A549 (cell line): ENCODE measurements at regions not wholly inside any gene's neighbourhood (a gene's known extent, or its start where the extent isn't known, plus 50 kb on each side); places are given as distances from the start of the nearest gene placed in this dataset.

Source experiments
- ATAC-seq, 2 experiments: fragments of 200-7000 bp in 1 of 2; fragments of >200 bp in 1 of 2; cut with Nextera tagmentation in 1 of 2; cut with Tn5 transposase in 1 of 2; 3 replicates each; pipeline versions ENCODE4 v1.8.0 to v1.9.1; 2018 to 2020; ENCODE audit warnings: mild to moderate bottlenecking in 1 of 2, moderate library complexity in 1 of 2
- CTCF ChIA-PET: fragments of 300-600 bp; sonication (Branson Sonifier 250); formaldehyde crosslinking; extraction: SDS; loops from one replicate; lab custom pipeline; 2021; ENCODE audit warnings: antibody characterized with exemption, inconsistent platforms; lab: Yijun Ruan, JAX
- POLR2A ChIA-PET: fragments of 350-600 bp; formaldehyde crosslinking; extraction: SDS; loops from one replicate; lab custom pipeline; 2021; ENCODE audit warnings: antibody characterized with exemption, inconsistent platforms; lab: Yijun Ruan, JAX
- DNase-seq, 2 experiments: peaks; one replicate each; pipeline versions ENCODE4 v3.0.0 to v3.0.0-alpha.2; 2011 to 2016; ENCODE audit warnings: low read depth in 1 of 2, low spot score in 1 of 2
- FAIRE-seq: peaks from 2 replicates; lab custom pipeline; 2011; peaks lifted over from hg19 to GRCh38; lab: Jason Lieb, UNC
- H3K27ac ChIP-seq, 2 experiments: fragments of >200 bp; sonication (Bioruptor Twin); formaldehyde crosslinking; 3 replicates each; pipeline ENCODE4 v1.5.1; 2016 to 2017
- H3K4me1 ChIP-seq: fragments of >200 bp; sonication (Bioruptor Twin); formaldehyde crosslinking; 3 replicates; pipeline ENCODE4 v1.6.1; 2016
- H3K4me2 ChIP-seq: fragments of >200 bp; sonication (Bioruptor Twin); formaldehyde crosslinking; 3 replicates; pipeline ENCODE4 v1.6.1; 2016
- H3K4me3 ChIP-seq: fragments of >200 bp; sonication (Bioruptor Twin); formaldehyde crosslinking; 3 replicates; pipeline ENCODE4 v1.5.1; 2016
- H3K9me3 ChIP-seq: fragments of >200 bp; sonication (Bioruptor Twin); formaldehyde crosslinking; 3 replicates; pipeline ENCODE4 v1.6.1; 2016
- BHLHE40 ChIP-seq: IDR thresholded peaks from 2 replicates; pipeline ENCODE4 v1.6.1; 2012; ENCODE audit warnings: low read depth, low read length, inconsistent platforms
- CHD2 ChIP-seq: fragments of 150-350 bp; IDR thresholded peaks from 2 replicates; pipeline ENCODE4 v1.6.1; 2014; ENCODE audit warnings: low read length; ENCODE audit not compliant: partially characterized antibody
- CHD4 ChIP-seq: fragments of 200-600 bp; sonication (generic); IDR thresholded peaks from 2 replicates; pipeline ENCODE4 v1.6.1; 2016; ENCODE audit warnings: antibody characterized with exemption, mild to moderate bottlenecking, borderline replicate concordance
- EHF ChIP-seq: fragments of 250-450 bp; sonication (Bioruptor Pico); IDR thresholded peaks from 2 replicates; pipeline ENCODE4 v1.5.0; 2020; ENCODE audit warnings: mild to moderate bottlenecking
- EHMT2 ChIP-seq: fragments of 200-600 bp; sonication (generic); IDR thresholded peaks from 2 replicates; pipeline ENCODE4 v1.6.1; 2016; ENCODE audit warnings: antibody characterized with exemption, low read depth, mild to moderate bottlenecking, moderate library complexity
- ESRRA ChIP-seq: fragments of 150-350 bp; IDR thresholded peaks from 2 replicates; pipeline ENCODE4 v1.6.1; 2014; ENCODE audit warnings: mild to moderate bottlenecking, low read length, borderline replicate concordance
- HDAC2 ChIP-seq: fragments of 200-600 bp; sonication (generic); IDR thresholded peaks from 2 replicates; pipeline ENCODE4 v1.6.1; 2016
- HOXB13 ChIP-seq: fragments of 250-450 bp; sonication (Bioruptor Pico); IDR thresholded peaks from 2 replicates; pipeline ENCODE4 v1.5.0; 2020; ENCODE audit warnings: low read depth, mild to moderate bottlenecking, moderate library complexity
- JUN ChIP-seq, 2 experiments: fragments of >200 bp; sonication (Bioruptor Twin); formaldehyde crosslinking; IDR thresholded peaks; 2 replicates in 1 of 2; 3 replicates in 1 of 2; pipeline ENCODE4 v1.6.1; 2016 to 2017
- JUNB ChIP-seq: fragments of >200 bp; sonication (Bioruptor Twin); formaldehyde crosslinking; IDR thresholded peaks from 2 replicates; pipeline ENCODE4 v1.6.1; 2016
- KDM5A ChIP-seq: fragments of 200-600 bp; sonication (generic); IDR thresholded peaks from 2 replicates; pipeline ENCODE4 v1.6.1; 2016; ENCODE audit warnings: antibody characterized with exemption, mild to moderate bottlenecking
- MAFK ChIP-seq: fragments of 450-650 bp; IDR thresholded peaks from 2 replicates; pipeline ENCODE4 v1.6.1; 2014; ENCODE audit not compliant: partially characterized antibody
- MYC ChIP-seq: IDR thresholded peaks from 2 replicates; pipeline ENCODE4 v1.6.1; 2012; ENCODE audit warnings: mild to moderate bottlenecking, inconsistent platforms, low read length, improper control_type of control experiment, borderline replicate concordance
- NPAS2 ChIP-seq: fragments of 250-450 bp; sonication (Bioruptor Pico); IDR thresholded peaks from 2 replicates; pipeline ENCODE4 v1.8.0; 2022; ENCODE audit warnings: mild to moderate bottlenecking, moderate library complexity, borderline replicate concordance
- PHF8 ChIP-seq: fragments of 200-600 bp; sonication (generic); IDR thresholded peaks from 2 replicates; pipeline ENCODE4 v1.6.1; 2016; ENCODE audit warnings: low read depth, mild to moderate bottlenecking, antibody characterized with exemption, moderate library complexity, borderline replicate concordance
- RAD21 ChIP-seq, 2 experiments: fragments of >200 bp in 1 of 2; sonication (Bioruptor Twin) in 1 of 2; formaldehyde crosslinking in 1 of 2; IDR thresholded peaks in 1 of 2; conservative IDR thresholded peaks in 1 of 2; 2 replicates in 1 of 2; 3 replicates in 1 of 2; pipeline ENCODE4 v1.6.1; 2012 to 2018; ENCODE audit warnings: inconsistent platforms in 1 of 2
- RCOR1 ChIP-seq: fragments of 150-350 bp; IDR thresholded peaks from 2 replicates; pipeline ENCODE4 v1.6.1; 2014; ENCODE audit warnings: antibody characterized with exemption, low read length, low read depth
- RNF2 ChIP-seq: fragments of 200-600 bp; sonication (generic); IDR thresholded peaks from 2 replicates; pipeline ENCODE4 v1.6.1; 2016; ENCODE audit warnings: low read depth, mild to moderate bottlenecking, antibody characterized with exemption, moderate library complexity, borderline replicate concordance
- SREBF2 ChIP-seq: fragments of 450-650 bp; IDR thresholded peaks from 2 replicates; pipeline ENCODE4 v1.6.1; 2014; ENCODE audit warnings: mild to moderate bottlenecking, moderate library complexity
- ZC3H11A ChIP-seq: fragments of 450-650 bp; IDR thresholded peaks from 2 replicates; pipeline ENCODE4 v1.6.1; 2014; ENCODE audit warnings: antibody characterized with exemption, mild to moderate bottlenecking
- ZFP36 ChIP-seq: fragments of 450-650 bp; IDR thresholded peaks from 2 replicates; pipeline ENCODE4 v1.6.1; 2014; ENCODE audit warnings: borderline replicate concordance; ENCODE audit not compliant: partially characterized antibody
- ZSCAN20 ChIP-seq: fragments of 250-450 bp; sonication (Bioruptor Pico); IDR thresholded peaks from 2 replicates; pipeline ENCODE4 v1.8.0; 2022; ENCODE audit warnings: mild to moderate bottlenecking, moderate library complexity
- WGBS: methylation state at CpG from one replicate; pipeline ENCODE4 v1.1.6; 2017; ENCODE audit errors: missing lambda C conversion rate; 5-methylcytosine and 5-hydroxymethylcytosine counted together
- TF ChIP-seq, protein P1 (sequence below): IDR thresholded peaks from 2 replicates; pipeline ENCODE4 v1.6.1; 2012; ENCODE audit warnings: low read depth, borderline replicate concordance
- TF ChIP-seq, protein P2 (sequence below): fragments of 250-450 bp; sonication (Bioruptor Pico); IDR thresholded peaks from 2 replicates; pipeline ENCODE4 v1.5.0; 2020; ENCODE audit warnings: low read depth, mild to moderate bottlenecking, moderate library complexity
- TF ChIP-seq, protein P3 (sequence below): fragments of 150-350 bp; IDR thresholded peaks from 2 replicates; pipeline ENCODE4 v1.6.1; 2014; ENCODE audit warnings: low read depth, mild to moderate bottlenecking, low read length
- TF ChIP-seq, protein P4 (sequence below): fragments of 450-650 bp; IDR thresholded peaks from 2 replicates; pipeline ENCODE4 v1.6.1; 2014; ENCODE audit warnings: antibody characterized with exemption

DNA sequence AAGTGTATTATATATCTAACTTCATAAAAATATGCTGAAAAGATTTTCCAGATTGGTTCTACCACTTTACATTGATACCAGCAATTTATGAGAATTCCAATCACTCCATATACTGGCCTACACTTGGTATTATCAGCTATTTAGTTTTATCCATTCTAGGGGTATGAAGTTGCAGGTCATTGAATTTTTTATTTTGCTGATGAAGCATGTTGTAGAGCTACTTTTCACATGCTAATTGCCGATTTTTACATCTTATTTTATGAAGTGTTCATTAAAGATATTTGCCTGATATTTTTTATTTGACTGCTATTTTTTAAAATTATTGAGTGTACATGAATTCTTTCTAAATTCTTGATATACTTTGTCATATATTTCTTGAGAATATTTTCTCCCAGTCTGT, 542.1 kb downstream of the ADCYAP1 start:
- no peak overlapping the region for H3K4me2 ChIP-seq
- H3K9me3 ChIP-seq = no peaks in the 10 kb centered on the region
- H3K27ac ChIP-seq = no peak overlapping the region
- TF ChIP-seq, protein P1, sequence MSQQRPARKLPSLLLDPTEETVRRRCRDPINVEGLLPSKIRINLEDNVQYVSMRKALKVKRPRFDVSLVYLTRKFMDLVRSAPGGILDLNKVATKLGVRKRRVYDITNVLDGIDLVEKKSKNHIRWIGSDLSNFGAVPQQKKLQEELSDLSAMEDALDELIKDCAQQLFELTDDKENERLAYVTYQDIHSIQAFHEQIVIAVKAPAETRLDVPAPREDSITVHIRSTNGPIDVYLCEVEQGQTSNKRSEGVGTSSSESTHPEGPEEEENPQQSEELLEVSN = no peak
- TF ChIP-seq MAFK = peak; percentile 30
- POLR2A ChIA-PET = no interaction called here
- no peak for ATAC-seq
- DNase-seq = no peak
- H3K4me3 ChIP-seq = no peak overlapping the region
- CTCF ChIA-PET = no interaction called here
- no peaks in the 10 kb centered on the region for H3K4me1 ChIP-seq
- FAIRE-seq = no peak
- 0% methylated on average over 1 of the region's 1 CpG for WGBS

DNA sequence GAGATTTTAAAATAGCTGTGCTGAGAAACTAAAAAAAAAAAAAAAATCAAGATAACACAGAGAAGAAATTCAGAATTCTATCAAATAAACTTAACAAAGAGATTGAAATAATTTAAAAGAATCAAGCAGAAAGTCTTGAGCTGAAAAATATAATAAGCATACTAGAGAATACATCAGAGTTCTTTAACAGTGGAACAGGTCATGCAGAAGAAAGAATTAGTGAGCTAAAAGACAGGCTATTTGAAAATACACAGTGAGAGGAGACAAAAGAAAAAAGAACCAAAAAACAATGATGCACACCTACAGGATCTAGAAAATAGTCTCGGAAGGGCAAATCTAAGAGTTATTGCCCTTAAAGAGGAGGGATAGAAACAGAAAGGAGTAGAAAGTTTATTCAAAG, 548.1 kb downstream of the ADCYAP1 start:
- Histone ChIP-seq H3K4me3 (no peak overlapping the region), H3K27ac (no peak overlapping the region), H3K9me3 (no peaks in the 10 kb centered on the region), H3K4me2 (no peak overlapping the region), H3K4me1 (no peaks in the 10 kb centered on the region)
- POLR2A ChIA-PET = no interaction called here
- TF ChIP-seq EHMT2 = no peak
- TF ChIP-seq, protein P2, sequence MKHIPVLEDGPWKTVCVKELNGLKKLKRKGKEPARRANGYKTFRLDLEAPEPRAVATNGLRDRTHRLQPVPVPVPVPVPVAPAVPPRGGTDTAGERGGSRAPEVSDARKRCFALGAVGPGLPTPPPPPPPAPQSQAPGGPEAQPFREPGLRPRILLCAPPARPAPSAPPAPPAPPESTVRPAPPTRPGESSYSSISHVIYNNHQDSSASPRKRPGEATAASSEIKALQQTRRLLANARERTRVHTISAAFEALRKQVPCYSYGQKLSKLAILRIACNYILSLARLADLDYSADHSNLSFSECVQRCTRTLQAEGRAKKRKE (CRISPR knock-in tag) = no peak
- TF ChIP-seq ESRRA = no peak
- no peak for TF ChIP-seq MYC
- no peak for TF ChIP-seq SREBF2
- TF ChIP-seq RNF2 = no peak
- no peak for TF ChIP-seq ZFP36
- TF ChIP-seq ZSCAN20 (CRISPR knock-in tag) = no peak
- no peak for TF ChIP-seq HOXB13 (CRISPR knock-in tag)
- no peak for TF ChIP-seq RAD21 (conservative IDR thresholded peaks at IDR 0.05 in 1 of 2, IDR thresholded peaks at IDR 0.05 in 1 of 2)
- no peak for TF ChIP-seq EHF (CRISPR knock-in tag)
- no peak for TF ChIP-seq JUN (IDR thresholded peaks at IDR 0.05)
- TF ChIP-seq JUNB = no peak
- DNase-seq (no peak), ATAC-seq (no peak), FAIRE-seq (no peak)
- CTCF ChIA-PET = no interaction called here
- 0% methylated on average over 1 of the region's 1 CpG for WGBS

DNA sequence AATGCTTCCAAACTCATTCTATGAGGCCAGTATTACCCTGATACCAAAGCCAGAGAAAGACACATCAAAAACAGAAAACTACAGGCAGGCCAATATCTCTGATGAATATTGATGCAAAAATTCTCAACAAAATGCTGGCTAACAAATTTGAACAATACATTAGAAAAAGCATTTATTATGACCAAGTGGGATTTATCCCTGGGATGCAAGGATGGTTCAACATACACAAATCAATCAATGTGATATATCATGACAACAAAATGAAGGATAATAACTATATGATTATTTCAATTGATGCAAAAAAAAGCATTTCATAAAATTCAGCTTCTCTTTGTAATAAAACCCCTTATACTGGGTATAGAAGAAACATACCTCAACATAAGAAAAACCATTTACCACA, 550.9 kb downstream of the ADCYAP1 start:
- CTCF ChIA-PET = no interaction called here
- TF ChIP-seq, protein P3, sequence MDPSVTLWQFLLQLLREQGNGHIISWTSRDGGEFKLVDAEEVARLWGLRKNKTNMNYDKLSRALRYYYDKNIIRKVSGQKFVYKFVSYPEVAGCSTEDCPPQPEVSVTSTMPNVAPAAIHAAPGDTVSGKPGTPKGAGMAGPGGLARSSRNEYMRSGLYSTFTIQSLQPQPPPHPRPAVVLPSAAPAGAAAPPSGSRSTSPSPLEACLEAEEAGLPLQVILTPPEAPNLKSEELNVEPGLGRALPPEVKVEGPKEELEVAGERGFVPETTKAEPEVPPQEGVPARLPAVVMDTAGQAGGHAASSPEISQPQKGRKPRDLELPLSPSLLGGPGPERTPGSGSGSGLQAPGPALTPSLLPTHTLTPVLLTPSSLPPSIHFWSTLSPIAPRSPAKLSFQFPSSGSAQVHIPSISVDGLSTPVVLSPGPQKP = no peak
- no peak for TF ChIP-seq KDM5A
- TF ChIP-seq CHD4 = no peak
- no peak for TF ChIP-seq CHD2
- no peak for TF ChIP-seq SREBF2
- TF ChIP-seq JUN (IDR thresholded peaks at IDR 0.05) = no peak
- TF ChIP-seq ZC3H11A = no peak
- TF ChIP-seq NPAS2 (CRISPR knock-in tag) = no peak
- TF ChIP-seq RCOR1 = no peak
- TF ChIP-seq, protein P4, sequence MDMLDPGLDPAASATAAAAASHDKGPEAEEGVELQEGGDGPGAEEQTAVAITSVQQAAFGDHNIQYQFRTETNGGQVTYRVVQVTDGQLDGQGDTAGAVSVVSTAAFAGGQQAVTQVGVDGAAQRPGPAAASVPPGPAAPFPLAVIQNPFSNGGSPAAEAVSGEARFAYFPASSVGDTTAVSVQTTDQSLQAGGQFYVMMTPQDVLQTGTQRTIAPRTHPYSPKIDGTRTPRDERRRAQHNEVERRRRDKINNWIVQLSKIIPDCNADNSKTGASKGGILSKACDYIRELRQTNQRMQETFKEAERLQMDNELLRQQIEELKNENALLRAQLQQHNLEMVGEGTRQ = no peak
- TF ChIP-seq PHF8 = no peak
- no peak for TF ChIP-seq BHLHE40
- TF ChIP-seq HDAC2 = no peak
- TF ChIP-seq, all 56 proteins: peak for 0
- Histone ChIP-seq H3K4me2 (no peak overlapping the region), H3K27ac (no peak overlapping the region), H3K4me1 (no peaks in the 10 kb centered on the region), H3K4me3 (no peak overlapping the region), H3K9me3 (no peaks in the 10 kb centered on the region)
- POLR2A ChIA-PET = no interaction called here
- ATAC-seq (no peak), FAIRE-seq (no peak), DNase-seq (no peak)
